ENCODE measurements at regions not wholly inside any gene's neighbourhood (a gene's known extent, or its start where the extent isn't known, plus 50 kb on each side); places are given as distances from the start of the nearest gene placed in this dataset.

GRCh38 chr6:74731931-74732330 is 473.9 kb downstream of the COL12A1 start:
- TF ChIP-seq, protein P1, sequence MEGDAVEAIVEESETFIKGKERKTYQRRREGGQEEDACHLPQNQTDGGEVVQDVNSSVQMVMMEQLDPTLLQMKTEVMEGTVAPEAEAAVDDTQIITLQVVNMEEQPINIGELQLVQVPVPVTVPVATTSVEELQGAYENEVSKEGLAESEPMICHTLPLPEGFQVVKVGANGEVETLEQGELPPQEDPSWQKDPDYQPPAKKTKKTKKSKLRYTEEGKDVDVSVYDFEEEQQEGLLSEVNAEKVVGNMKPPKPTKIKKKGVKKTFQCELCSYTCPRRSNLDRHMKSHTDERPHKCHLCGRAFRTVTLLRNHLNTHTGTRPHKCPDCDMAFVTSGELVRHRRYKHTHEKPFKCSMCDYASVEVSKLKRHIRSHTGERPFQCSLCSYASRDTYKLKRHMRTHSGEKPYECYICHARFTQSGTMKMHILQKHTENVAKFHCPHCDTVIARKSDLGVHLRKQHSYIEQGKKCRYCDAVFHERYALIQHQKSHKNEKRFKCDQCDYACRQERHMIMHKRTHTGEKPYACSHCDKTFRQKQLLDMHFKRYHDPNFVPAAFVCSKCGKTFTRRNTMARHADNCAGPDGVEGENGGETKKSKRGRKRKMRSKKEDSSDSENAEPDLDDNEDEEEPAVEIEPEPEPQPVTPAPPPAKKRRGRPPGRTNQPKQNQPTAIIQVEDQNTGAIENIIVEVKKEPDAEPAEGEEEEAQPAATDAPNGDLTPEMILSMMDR (IDR thresholded peaks at IDR 0.05): no peak
- no peak for TF ChIP-seq EZH2 (IDR thresholded peaks at IDR 0.05)
